Neuronal stem cell (in vitro differentiated cells): ENCODE measurements at regions not wholly inside any gene's neighbourhood (a gene's known extent, or its start where the extent isn't known, plus 50 kb on each side); places are given as distances from the start of the nearest gene placed in this dataset.

Experiments used
- DNase-seq: peaks from one replicate; pipeline ENCODE4 v3.0.0-alpha.2; 2013; ENCODE audit warnings: low spot score
- H2AFZ ChIP-seq: one replicate; pipeline ENCODE4 v1.6.1; 2013; ENCODE audit warnings: mild to moderate bottlenecking, low read length, inconsistent platforms
- H2AK5ac ChIP-seq: 2 replicates; pipeline ENCODE4 v1.6.1; 2013; ENCODE audit warnings: low read depth, mild to moderate bottlenecking, inconsistent platforms, low read length, moderate library complexity, mixed read lengths
- H2BK120ac ChIP-seq: 2 replicates; pipeline ENCODE4 v1.6.1; 2013; ENCODE audit warnings: low read depth, mild to moderate bottlenecking, inconsistent platforms, low read length, moderate library complexity, mixed read lengths
- H2BK12ac ChIP-seq: one replicate; pipeline ENCODE4 v1.6.1; 2013; ENCODE audit warnings: low read length, inconsistent platforms
- H2BK15ac ChIP-seq: 2 replicates; pipeline ENCODE4 v1.6.1; 2013; ENCODE audit warnings: mild to moderate bottlenecking, low read length, inconsistent platforms, mixed read lengths
- H2BK5ac ChIP-seq: one replicate; pipeline ENCODE4 v1.6.1; 2013; ENCODE audit warnings: inconsistent platforms, mild to moderate bottlenecking, low read length, moderate library complexity
- H3K14ac ChIP-seq: one replicate; pipeline ENCODE4 v1.6.1; 2013; ENCODE audit warnings: low read length, inconsistent platforms
- H3K18ac ChIP-seq: 2 replicates; pipeline ENCODE4 v1.6.1; 2013; ENCODE audit warnings: low read length, inconsistent platforms
- H3K23ac ChIP-seq: 2 replicates; pipeline ENCODE4 v1.6.1; 2013; ENCODE audit warnings: low read depth, mild to moderate bottlenecking, mixed read lengths, low read length, inconsistent platforms; ENCODE audit not compliant: poor library complexity
- H3K27ac ChIP-seq: replicated peaks from 3 replicates; pipeline ENCODE4 v1.5.1; 2013; ENCODE audit warnings: low read length, inconsistent platforms
- H3K27me3 ChIP-seq, 3 experiments: 2 replicates each; pipeline ENCODE4 v1.6.1; 2013; ENCODE audit warnings: low read length in 3 of 3, mild to moderate bottlenecking in 2 of 3, inconsistent platforms in 1 of 3, low read depth in 1 of 3, mixed read lengths in 1 of 3, moderate library complexity in 1 of 3; ENCODE audit not compliant: control insufficient read depth in 3 of 3, insufficient read depth in 3 of 3
- H3K36me3 ChIP-seq, 2 donors: replicated peaks in 1 of 2; 2 replicates each; pipeline ENCODE4 v1.6.1; 2013; ENCODE audit warnings: low read length in 2 of 2; ENCODE audit not compliant: control insufficient read depth in 2 of 2, insufficient read depth in 2 of 2
- H3K4ac ChIP-seq: 2 replicates; pipeline ENCODE4 v1.6.1; 2013; ENCODE audit warnings: inconsistent platforms, mild to moderate bottlenecking, low read length, moderate library complexity
- H3K4me1 ChIP-seq, 2 donors: 1 replicate in 1 of 2; 2 replicates in 1 of 2; pipeline ENCODE4 v1.6.1; 2013; ENCODE audit warnings: low read length in 2 of 2, low read depth in 1 of 2; ENCODE audit not compliant: control insufficient read depth in 2 of 2, insufficient read depth in 1 of 2
- H3K4me2 ChIP-seq: one replicate; pipeline ENCODE4 v1.6.1; 2013; ENCODE audit warnings: mild to moderate bottlenecking, low read length, inconsistent platforms; ENCODE audit not compliant: insufficient read depth, poor library complexity, severe bottlenecking
- H3K4me3 ChIP-seq, 2 donors: 2 replicates each; pipeline ENCODE4 v1.5.1; 2013; ENCODE audit warnings: low read length in 2 of 2, mild to moderate bottlenecking in 2 of 2, inconsistent platforms in 1 of 2, moderate library complexity in 1 of 2
- H3K79me1 ChIP-seq: one replicate; pipeline ENCODE4 v1.6.1; 2013; ENCODE audit warnings: low read depth, mild to moderate bottlenecking, inconsistent platforms, low read length, moderate library complexity
- H3K9ac ChIP-seq: one replicate; pipeline ENCODE4 v1.6.1; 2013; ENCODE audit warnings: mild to moderate bottlenecking, low read depth, low read length, inconsistent platforms; ENCODE audit not compliant: poor library complexity
- H3K9me3 ChIP-seq, 2 donors: replicated peaks in 1 of 2; 2 replicates each; pipeline versions ENCODE3 to v1.6.1; 2013; ENCODE audit warnings: low read length in 2 of 2, mild to moderate bottlenecking in 2 of 2, inconsistent platforms in 1 of 2, low read depth in 1 of 2, mixed read lengths in 1 of 2, moderate library complexity in 1 of 2; ENCODE audit not compliant: control insufficient read depth in 2 of 2, insufficient read depth in 1 of 2
- H4K8ac ChIP-seq: one replicate; pipeline ENCODE4 v1.6.1; 2013; ENCODE audit warnings: low read depth, mild to moderate bottlenecking, inconsistent platforms, low read length, moderate library complexity
- H4K91ac ChIP-seq: one replicate; pipeline ENCODE4 v1.6.1; 2013; ENCODE audit warnings: low read length, low read depth, mild to moderate bottlenecking, inconsistent platforms; ENCODE audit not compliant: poor library complexity
- WGBS, 2 donors: extraction: QIAGEN DNeasy Blood & Tissue Kit; methylation state at CpG; one replicate each; pipeline ENCODE4 v1.1.7; 2013; ENCODE audit warnings: missing lambda C conversion rate in 2 of 2, mixed read lengths in 1 of 2; ENCODE audit not compliant: insufficient read length in 2 of 2, insufficient replicate concordance in 1 of 2; ENCODE audit errors: extremely low coverage in 2 of 2; 5-methylcytosine and 5-hydroxymethylcytosine counted together

DNA sequence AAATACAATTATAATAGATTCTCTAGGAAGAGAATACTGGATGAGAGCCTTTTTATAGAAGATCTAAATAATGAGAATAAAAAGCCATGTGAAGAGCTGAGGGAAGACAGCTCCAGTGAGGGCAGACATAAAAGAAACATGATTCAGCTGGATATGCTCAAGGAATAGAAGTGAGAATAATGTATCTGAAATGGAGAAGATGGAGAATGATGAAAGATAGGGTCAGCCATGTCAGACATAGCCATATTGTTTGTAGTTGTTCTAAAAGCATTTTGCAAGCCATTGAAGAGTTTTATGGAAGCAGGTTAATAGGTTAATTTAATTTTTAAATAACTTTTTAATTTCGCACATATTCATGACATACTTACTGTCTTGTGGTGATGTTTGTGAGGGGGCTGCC lies 713.5 kb upstream of the ARPP21 start:
- Histone ChIP-seq H3K27ac (no peak overlapping the region), H3K27me3 (no peaks in the 10 kb centered on the region), H3K4ac (no peak overlapping the region), H2AK5ac (no peak overlapping the region), H3K9ac (no peak overlapping the region), H2AFZ (no peak overlapping the region), H3K79me1 (no peaks in the 10 kb centered on the region), H2BK12ac (no peak overlapping the region), H3K36me3 (no peaks in the 10 kb centered on the region), H4K91ac (no peak overlapping the region), H3K4me3 (no peak overlapping the region), H4K8ac (no peak overlapping the region), H2BK120ac (no peak overlapping the region), H3K14ac (no peak overlapping the region), H3K9me3 (peaks cover 0 to 2% of the 10 kb centered on the region in 2 donors), H3K4me2 (no peak overlapping the region), H3K23ac (no peak overlapping the region), H3K18ac (no peak overlapping the region), H2BK5ac (no peak overlapping the region), H2BK15ac (no peak overlapping the region), H3K4me1 (no peaks in the 10 kb centered on the region)
- no peak for DNase-seq
- WGBS, 2 donors, result no CpG with 5 or more reads among the region's 1 CpG

DNA sequence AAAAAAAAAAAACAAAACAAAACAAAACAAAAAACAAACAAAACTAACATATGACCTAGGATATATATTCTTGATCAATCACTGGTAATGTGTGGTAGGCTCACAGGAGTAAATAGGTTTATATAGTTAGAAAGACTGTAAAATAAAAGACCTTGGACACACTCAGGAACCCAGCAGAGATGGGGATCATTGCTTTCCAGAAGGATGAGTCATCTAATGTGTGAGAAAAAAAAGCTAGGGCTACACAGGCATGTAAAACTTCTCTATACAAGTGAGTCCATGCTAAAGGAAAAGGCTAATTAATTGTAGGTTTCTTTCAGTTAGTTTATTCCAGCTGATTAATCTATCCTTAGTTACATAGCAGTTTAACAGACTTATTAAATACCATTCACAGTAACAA lies 710.3 kb upstream of the ARPP21 start:
- Histone ChIP-seq H3K14ac (no peak overlapping the region), H2BK120ac (no peak overlapping the region), H3K4ac (no peak overlapping the region), H2BK15ac (no peak overlapping the region), H2AK5ac (no peak overlapping the region), H2BK12ac (no peak overlapping the region), H3K4me2 (no peak overlapping the region), H3K27me3 (no peaks in the 10 kb centered on the region), H2AFZ (no peak overlapping the region), H3K9me3 (peaks cover 0 to 2% of the 10 kb centered on the region in 2 donors), H3K36me3 (no peaks in the 10 kb centered on the region), H3K79me1 (no peaks in the 10 kb centered on the region), H4K8ac (no peak overlapping the region), H4K91ac (no peak overlapping the region), H2BK5ac (no peak overlapping the region), H3K27ac (no peak overlapping the region), H3K4me1 (no peaks in the 10 kb centered on the region), H3K9ac (no peak overlapping the region), H3K18ac (no peak overlapping the region), H3K4me3 (no peak overlapping the region), H3K23ac (no peak overlapping the region)
- DNase-seq, result no peak

DNA sequence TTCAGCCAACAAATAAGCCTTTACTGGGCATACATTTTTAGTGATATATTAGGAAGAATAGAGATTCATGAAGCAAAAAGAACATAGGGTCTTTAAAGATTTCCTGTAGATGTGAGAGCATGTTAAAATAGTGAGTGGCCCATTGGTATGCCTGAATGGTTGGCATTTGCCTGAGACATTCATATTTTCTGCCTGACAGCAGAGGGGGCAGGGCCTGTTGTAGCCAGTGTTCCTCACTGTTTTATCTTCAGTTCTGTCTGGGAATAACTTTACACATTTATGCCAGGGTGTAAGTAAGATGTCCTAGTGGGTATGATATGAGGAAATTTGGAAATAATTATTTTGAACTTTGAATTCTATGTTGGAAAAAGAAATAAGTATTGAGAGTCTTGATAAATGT lies 704.7 kb upstream of the ARPP21 start:
- Histone ChIP-seq H4K8ac (no peak overlapping the region), H3K4me2 (no peak overlapping the region), H2AFZ (no peak overlapping the region), H2BK120ac (no peak overlapping the region), H3K79me1 (no peaks in the 10 kb centered on the region), H3K23ac (no peak overlapping the region), H3K36me3 (no peaks in the 10 kb centered on the region), H3K9me3 (peaks cover 0 to 2% of the 10 kb centered on the region in 2 donors), H4K91ac (no peak overlapping the region), H3K27me3 (no peaks in the 10 kb centered on the region), H3K27ac (no peak overlapping the region), H2AK5ac (no peak overlapping the region), H2BK5ac (no peak overlapping the region), H2BK12ac (no peak overlapping the region), H3K4ac (no peak overlapping the region), H3K9ac (no peak overlapping the region), H3K18ac (no peak overlapping the region), H3K4me1 (no peaks in the 10 kb centered on the region), H3K4me3 (no peak overlapping the region), H2BK15ac (no peak overlapping the region), H3K14ac (no peak overlapping the region)
- no peak for DNase-seq

DNA sequence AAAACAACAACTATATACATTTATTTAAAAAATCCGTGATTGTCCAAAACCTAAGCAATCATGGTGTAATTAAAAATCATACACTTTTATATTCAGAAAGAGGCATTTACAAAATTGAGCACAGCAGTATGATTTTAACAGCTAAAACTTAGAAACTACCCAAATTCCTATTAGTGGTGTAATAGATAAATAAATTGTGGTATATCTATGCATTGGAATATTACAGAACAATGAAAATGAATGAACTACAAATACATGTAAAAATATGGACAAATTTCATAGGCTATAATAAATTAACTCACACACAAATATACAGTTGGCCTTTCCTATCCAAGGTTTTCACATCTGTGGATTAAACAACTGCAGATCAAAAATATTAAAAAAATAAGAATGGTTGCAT lies 700.5 kb upstream of the ARPP21 start:
- Histone ChIP-seq H3K27ac (no peak overlapping the region), H3K23ac (no peak overlapping the region), H3K36me3 (no peaks in the 10 kb centered on the region), H2AK5ac (no peak overlapping the region), H2BK12ac (no peak overlapping the region), H3K9ac (no peak overlapping the region), H3K79me1 (no peaks in the 10 kb centered on the region), H2BK120ac (no peak overlapping the region), H4K91ac (no peak overlapping the region), H2BK5ac (no peak overlapping the region), H3K18ac (no peak overlapping the region), H3K4me2 (no peak overlapping the region), H3K14ac (no peak overlapping the region), H3K4ac (no peak overlapping the region), H2AFZ (no peak overlapping the region), H3K9me3 (no peaks in the 10 kb centered on the region), H3K4me1 (no peaks in the 10 kb centered on the region), H3K27me3 (no peaks in the 10 kb centered on the region), H4K8ac (no peak overlapping the region), H3K4me3 (no peak overlapping the region), H2BK15ac (no peak overlapping the region)
- no peak for DNase-seq
- WGBS, 2 donors, result no CpG with 5 or more reads among the region's 1 CpG
